ENCODE measurements at regions not wholly inside any gene's neighbourhood (a gene's known extent, or its start where the extent isn't known, plus 50 kb on each side); places are given as distances from the start of the nearest gene placed in this dataset.

- H3K4me2 ChIP-seq (replicated peaks; ENCODE audit: extremely low read depth, low read length, poor library complexity, severe bottlenecking), result no peak overlapping the region
- no peak overlapping the region for H3K9ac ChIP-seq (ENCODE audit: insufficient read depth, low read length, poor library complexity, severe bottlenecking)
- H4K20me1 ChIP-seq (ENCODE audit: insufficient read depth, low read length), result no peaks in the 10 kb centered on the region
- no peaks in the 10 kb centered on the region for H3K36me3 ChIP-seq (replicated peaks in 1 of 2; ENCODE audit: control insufficient read depth in 1 of 2, insufficient read depth in 2 of 2, low read length in 2 of 2)
- Mint-ChIP-seq H3K36me3 (no peaks in the 10 kb centered on the region), H3K4me3 (no peak overlapping the region), H3K27me3 (ENCODE audit: low read depth in 3 of 3) (no peaks in the 10 kb centered on the region), H3K27ac (no peak overlapping the region), H3K9me3 (peaks cover 0 to 4% (median 0%) of the 10 kb centered on the region in 7 donors), H3K4me1 (no peaks in the 10 kb centered on the region)
- no peak overlapping the region for H2AFZ ChIP-seq (ENCODE audit: insufficient read depth, low read depth, low read length, poor library complexity, severe bottlenecking)
- no peak for DNase-seq
- no peak overlapping the region for H3K4me3 ChIP-seq (replicated peaks in 1 of 3; ENCODE audit: low read depth in 2 of 3, low read length in 3 of 3)
- H3K9me3 ChIP-seq (replicated peaks in 1 of 2; ENCODE audit: control insufficient read depth in 1 of 2, insufficient read depth in 1 of 2, low read length in 2 of 2), result no peaks in the 10 kb centered on the region
- intact Hi-C loops (cut with micrococcal nuclease), result no loop called here
- no CpG with 5 or more reads among the region's 2 CpGs for WGBS (ENCODE audit: insufficient coverage)
- H3K27me3 ChIP-seq (ENCODE audit: control insufficient read depth in 2 of 2, insufficient read depth in 2 of 2, low read length in 2 of 2), result no peaks in the 10 kb centered on the region
- no peak overlapping the region for H3K27ac ChIP-seq (ENCODE audit: low read depth in 1 of 2, low read length in 2 of 2)
- no peak for TF ChIP-seq CTCF (IDR thresholded peaks at IDR 0.05)
- no peaks in the 10 kb centered on the region for H3K79me2 ChIP-seq (ENCODE audit: insufficient read depth, low read length)
- no peaks in the 10 kb centered on the region for H3K4me1 ChIP-seq (ENCODE audit: control insufficient read depth in 1 of 2, insufficient read depth in 2 of 2, low read length in 2 of 2)
Measured at GRCh38 chr3:174533286-174533685, 325.8 kb upstream of the NAALADL2 start.

GRCh38 chr3:174536319-174536718, 322.8 kb upstream of the NAALADL2 start:
- H3K4me1 ChIP-seq (ENCODE audit: control insufficient read depth in 1 of 2, insufficient read depth in 2 of 2, low read length in 2 of 2), result no peaks in the 10 kb centered on the region
- Mint-ChIP-seq H3K4me3 (no peak overlapping the region), H3K27me3 (ENCODE audit: low read depth in 3 of 3) (no peaks in the 10 kb centered on the region)

More at GRCh38 chr3:174536319-174536718, 322.8 kb upstream of the NAALADL2 start:
- no CpG with 5 or more reads among the region's 4 CpGs for WGBS (ENCODE audit: insufficient coverage)
- Histone ChIP-seq H2AFZ (ENCODE audit: insufficient read depth, low read depth, low read length, poor library complexity, severe bottlenecking) (no peak overlapping the region), H3K36me3 (replicated peaks in 1 of 2; ENCODE audit: control insufficient read depth in 1 of 2, insufficient read depth in 2 of 2, low read length in 2 of 2) (no peaks in the 10 kb centered on the region), H3K27ac (ENCODE audit: low read depth in 1 of 2, low read length in 2 of 2) (no peak overlapping the region), H3K9ac (ENCODE audit: insufficient read depth, low read length, poor library complexity, severe bottlenecking) (no peak overlapping the region), H3K9me3 (replicated peaks in 1 of 2; ENCODE audit: control insufficient read depth in 1 of 2, insufficient read depth in 1 of 2, low read length in 2 of 2) (no peaks in the 10 kb centered on the region), H3K4me3 (replicated peaks in 1 of 3; ENCODE audit: low read depth in 2 of 3, low read length in 3 of 3) (no peak overlapping the region), H3K4me2 (replicated peaks; ENCODE audit: extremely low read depth, low read length, poor library complexity, severe bottlenecking) (no peak overlapping the region), H3K79me2 (ENCODE audit: insufficient read depth, low read length) (no peaks in the 10 kb centered on the region), H4K20me1 (ENCODE audit: insufficient read depth, low read length) (no peaks in the 10 kb centered on the region), H3K27me3 (ENCODE audit: control insufficient read depth in 2 of 2, insufficient read depth in 2 of 2, low read length in 2 of 2) (no peaks in the 10 kb centered on the region)
- no peaks in the 10 kb centered on the region for H3K4me1 Mint-ChIP-seq
- intact Hi-C loops (cut with micrococcal nuclease), result no loop called here
- no peak for DNase-seq
- no peak for TF ChIP-seq CTCF (IDR thresholded peaks at IDR 0.05)
- H3K9me3 Mint-ChIP-seq, result peaks cover 0 to 4% (median 0%) of the 10 kb centered on the region in 7 donors
- H3K27ac Mint-ChIP-seq, result no peak overlapping the region
- no peaks in the 10 kb centered on the region for H3K36me3 Mint-ChIP-seq
